ENCODE measurements at regions not wholly inside any gene's neighbourhood (a gene's known extent, or its start where the extent isn't known, plus 50 kb on each side); places are given as distances from the start of the nearest gene placed in this dataset.

DNA sequence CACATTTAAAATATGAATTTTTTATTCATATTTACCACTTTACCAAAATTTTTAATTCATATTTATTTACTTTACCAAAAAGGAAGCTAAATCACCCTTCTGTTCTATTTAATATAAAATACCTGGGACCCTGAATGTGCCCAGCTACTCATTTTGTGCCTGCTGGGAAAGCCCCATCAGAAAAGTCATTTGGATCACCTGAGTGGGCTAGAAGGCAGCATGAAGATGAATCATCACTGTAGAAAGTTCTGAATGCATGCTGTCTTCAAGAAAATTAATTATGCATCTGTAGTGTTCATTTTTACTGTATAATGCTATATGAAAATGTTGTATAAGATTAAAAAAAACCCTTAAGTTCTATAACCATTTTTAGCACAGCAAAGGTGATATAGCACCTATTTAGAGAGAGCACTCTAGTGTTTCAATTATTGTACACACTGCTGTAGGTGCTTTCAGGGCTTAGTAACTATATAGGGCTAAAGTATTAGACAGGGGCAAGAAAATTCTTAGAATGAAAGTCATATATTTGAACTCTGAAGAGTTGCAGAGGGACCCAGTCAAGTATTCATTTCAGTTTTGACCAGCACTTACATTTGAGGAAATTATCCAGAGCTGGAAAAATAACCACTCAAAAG lies 175.1 kb downstream of the NFKBIZ start:
- no peak for TF ChIP-seq CTCF (IDR thresholded peaks at IDR 0.05)
- peaks cover 0 to 29% (median 0%) of the 10 kb centered on the region in 9 donors for H3K4me1 ChIP-seq
- no peaks in the 10 kb centered on the region for H3K27me3 ChIP-seq
- no peak for ATAC-seq
- intact Hi-C loops (cut with DNase I): no loop called here
- no peak overlapping the region for H3K27ac ChIP-seq
- no peak overlapping the region for H3K4me3 ChIP-seq
- no peak for DNase-seq
- no peaks in the 10 kb centered on the region for H3K36me3 ChIP-seq
- no peaks in the 10 kb centered on the region for H3K9me3 ChIP-seq

GRCh38 chr3:102025606-102026270 lies 176.4 kb downstream of the NFKBIZ start:
- no peak for DNase-seq
- no peak overlapping the region for H3K27ac ChIP-seq
- H3K36me3 ChIP-seq: no peaks in the 10 kb centered on the region
- H3K9me3 ChIP-seq: no peaks in the 10 kb centered on the region
- WGBS, 2 donors: 76 to 77% methylated on average over 2 of the region's 2 CpGs
- H3K4me1 ChIP-seq: peaks cover 0 to 32% (median 0%) of the 10 kb centered on the region in 9 donors
- no peak overlapping the region for H3K4me3 ChIP-seq
- H3K27me3 ChIP-seq: no peaks in the 10 kb centered on the region
- no peak for ATAC-seq
- no peak for TF ChIP-seq CTCF (IDR thresholded peaks at IDR 0.05)
- intact Hi-C loops (cut with DNase I): no loop called here

GRCh38 chr3:102026656-102027055 lies 177.3 kb downstream of the NFKBIZ start:
- DNase-seq (no peak), ATAC-seq (no peak)
- Histone ChIP-seq H3K4me1 (peaks cover 0 to 34% (median 0%) of the 10 kb centered on the region in 9 donors), H3K9me3 (no peaks in the 10 kb centered on the region), H3K27ac (no peak overlapping the region), H3K36me3 (no peaks in the 10 kb centered on the region), H3K4me3 (no peak overlapping the region), H3K27me3 (no peaks in the 10 kb centered on the region)
- TF ChIP-seq CTCF (IDR thresholded peaks at IDR 0.05): no peak
- 78 to 86% methylated on average over 4 of the region's 4 CpGs for WGBS, 2 donors
- intact Hi-C loops (cut with DNase I): no loop called here

GRCh38 chr3:102030661-102031060 lies 181.3 kb downstream of the NFKBIZ start:
- no peak for TF ChIP-seq CTCF (IDR thresholded peaks at IDR 0.05)
- 84 to 89% methylated on average over 2 of the region's 2 CpGs for WGBS, 2 donors
- H3K36me3 ChIP-seq: no peaks in the 10 kb centered on the region
- DNase-seq (no peak), ATAC-seq (no peak)
- H3K4me3 ChIP-seq: no peak overlapping the region
- H3K4me1 ChIP-seq: peaks cover 0 to 27% (median 0%) of the 10 kb centered on the region in 9 donors
- no peak overlapping the region for H3K27ac ChIP-seq
- no peaks in the 10 kb centered on the region for H3K27me3 ChIP-seq
- intact Hi-C loops (cut with DNase I): no loop called here
- peaks cover 0 to 2% (median 0%) of the 10 kb centered on the region in 11 donors for H3K9me3 ChIP-seq
